ENCODE measurements at regions not wholly inside any gene's neighbourhood (a gene's known extent, or its start where the extent isn't known, plus 50 kb on each side); places are given as distances from the start of the nearest gene placed in this dataset.

DNA sequence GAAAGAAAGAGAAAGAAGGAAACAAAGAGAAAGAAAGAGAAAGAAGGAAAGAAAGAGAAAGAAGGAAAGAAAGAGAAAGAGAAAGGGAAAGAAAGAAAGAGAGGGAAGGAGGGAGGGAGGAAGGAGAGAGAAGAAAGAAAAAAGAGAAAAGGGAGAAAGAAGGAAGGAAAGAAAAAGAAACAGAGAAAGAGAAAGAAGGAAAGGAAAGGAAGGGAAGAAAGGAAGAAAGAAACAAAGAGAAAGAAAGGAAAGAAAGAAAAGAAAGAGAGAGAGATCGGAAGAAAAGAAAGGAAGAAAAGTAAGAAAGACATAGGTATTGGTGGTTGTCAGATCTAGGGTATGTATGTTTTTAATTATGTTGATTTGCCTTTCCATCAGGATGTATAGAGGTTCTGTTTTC is 342.3 kb downstream of the FOXG1 start:
- H3K27me3 ChIP-seq, result no peaks in the 10 kb centered on the region
- ATAC-seq, result no peak
- no peaks in the 10 kb centered on the region for H3K9me3 ChIP-seq
- no peaks in the 10 kb centered on the region for H3K36me3 ChIP-seq
- intact Hi-C loops (cut with DNase I), result no loop called here
- no peak for TF ChIP-seq CTCF (IDR thresholded peaks at IDR 0.05)
- no peak overlapping the region for H3K27ac ChIP-seq
- no peak for DNase-seq
- H3K4me3 ChIP-seq, result no peak overlapping the region
- H3K4me1 ChIP-seq, result no peaks in the 10 kb centered on the region

GRCh38 chr14:29109589-29109988 is 343.0 kb downstream of the FOXG1 start:
- Histone ChIP-seq H3K36me3 (no peaks in the 10 kb centered on the region), H3K4me1 (no peaks in the 10 kb centered on the region), H3K9me3 (no peaks in the 10 kb centered on the region), H3K27me3 (no peaks in the 10 kb centered on the region), H3K4me3 (no peak overlapping the region), H3K27ac (no peak overlapping the region)
- TF ChIP-seq CTCF (IDR thresholded peaks at IDR 0.05), result no peak
- ATAC-seq (no peak), DNase-seq (no peak)
- intact Hi-C loops (cut with DNase I), result no loop called here

GRCh38 chr14:29111554-29111953 is 345.0 kb downstream of the FOXG1 start:
- intact Hi-C loops (cut with DNase I), result no loop called here
- no peaks in the 10 kb centered on the region for H3K4me1 ChIP-seq
- no peak overlapping the region for H3K4me3 ChIP-seq
- DNase-seq, result no peak
- no peaks in the 10 kb centered on the region for H3K9me3 ChIP-seq
- no peaks in the 10 kb centered on the region for H3K36me3 ChIP-seq
- no peak for ATAC-seq
- H3K27me3 ChIP-seq, result no peaks in the 10 kb centered on the region
- TF ChIP-seq CTCF (IDR thresholded peaks at IDR 0.05), result no peak
- H3K27ac ChIP-seq, result no peak overlapping the region

DNA sequence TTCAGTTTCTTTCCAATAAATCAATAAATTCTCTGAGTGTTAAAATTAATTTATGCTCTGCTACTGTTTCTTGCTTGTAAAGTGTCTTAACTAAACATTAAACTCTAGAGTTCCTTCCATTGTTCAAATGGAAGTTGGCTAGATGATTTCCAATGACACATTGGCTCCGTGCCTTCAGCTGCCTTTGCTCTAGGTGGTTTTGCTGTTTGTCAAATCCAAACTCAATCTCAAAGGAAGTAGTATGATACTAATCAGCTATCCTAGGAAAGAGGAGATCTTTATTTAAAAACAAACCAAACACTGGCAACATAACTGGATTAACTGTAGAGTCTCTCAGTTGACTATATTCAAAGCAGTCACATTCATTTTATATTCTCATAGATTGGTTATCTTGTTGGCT is 356.4 kb downstream of the FOXG1 start:
- TF ChIP-seq CTCF (IDR thresholded peaks at IDR 0.05), result no peak
- Histone ChIP-seq H3K9me3 (peaks cover 0 to 8% of the 10 kb centered on the region in 2 donors), H3K4me1 (no peaks in the 10 kb centered on the region), H3K27ac (no peak overlapping the region), H3K4me3 (no peak overlapping the region), H3K36me3 (no peaks in the 10 kb centered on the region), H3K27me3 (no peaks in the 10 kb centered on the region)
- no peak for DNase-seq
- intact Hi-C loops (cut with DNase I), result no loop called here
- ATAC-seq, result no peak

DNA sequence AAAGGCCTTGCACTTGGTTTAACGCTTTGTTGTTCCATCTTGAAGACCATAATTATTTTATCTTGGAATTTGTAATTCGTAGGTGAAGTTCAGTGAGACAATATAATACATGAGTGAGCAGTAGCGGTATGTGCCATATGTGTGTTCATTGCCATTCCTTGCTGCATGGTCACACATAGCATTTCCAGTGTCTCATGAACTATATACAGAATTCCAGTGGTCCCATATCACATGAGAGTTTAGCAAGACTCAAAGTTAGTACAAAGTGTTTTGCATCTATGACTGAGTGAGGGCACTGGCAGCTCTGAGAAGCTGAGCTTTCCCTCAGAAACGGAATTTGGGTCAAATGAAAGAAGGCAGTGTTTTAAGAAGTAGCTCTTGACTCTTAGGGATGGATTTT is 359.8 kb downstream of the FOXG1 start:
- H3K27ac ChIP-seq, result no peak overlapping the region
- no peak for TF ChIP-seq CTCF (IDR thresholded peaks at IDR 0.05)
- H3K4me3 ChIP-seq, result no peak overlapping the region
- no peaks in the 10 kb centered on the region for H3K27me3 ChIP-seq
- peaks cover 0 to 6% of the 10 kb centered on the region in 2 donors for H3K9me3 ChIP-seq
- intact Hi-C loops (cut with DNase I), result no loop called here
- H3K36me3 ChIP-seq, result no peaks in the 10 kb centered on the region
- H3K4me1 ChIP-seq, result no peaks in the 10 kb centered on the region
- DNase-seq, result no peak
- ATAC-seq, result no peak

Measured in left lung (tissue), 4 donors.